SKM-1 treated with dmso at 0.1 percent for 144 hours (cell line): ENCODE measurements at regions not wholly inside any gene's neighbourhood (a gene's known extent, or its start where the extent isn't known, plus 50 kb on each side); places are given as distances from the start of the nearest gene placed in this dataset.
"Not testable (repeated sequence)": the region's sequence is repeated elsewhere in the genome, so short reads cannot be mapped to it uniquely, and the experiment has no call there.

ENCODE experiments used
- DNase-seq: peaks from one replicate; lab custom pipeline; 2025; ENCODE audit not compliant: unreplicated experiment; lab: John Stamatoyannopoulos, UW

DNA sequence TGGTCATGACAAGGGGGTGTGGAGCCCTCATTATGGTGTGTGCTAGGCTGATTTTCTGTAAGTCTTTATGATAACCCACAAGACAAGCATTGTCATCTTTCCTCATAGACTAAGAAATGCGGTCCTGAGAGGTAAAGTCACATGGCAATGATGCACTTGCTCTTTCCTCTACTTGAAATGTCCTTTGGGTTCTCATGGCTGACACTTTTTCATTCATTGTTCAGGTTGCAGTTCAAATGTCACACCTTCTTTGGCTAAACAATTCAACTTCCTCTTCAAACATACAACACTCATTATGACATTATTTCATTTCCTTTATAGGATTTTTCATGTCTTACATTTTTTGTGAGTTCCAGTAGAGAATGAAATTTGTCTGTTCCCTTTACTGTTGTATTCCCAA, 323.6 kb upstream of the PRR16 start:
- DNase-seq, result no peak

GRCh38 chr5:120141076-120141475, 323.0 kb upstream of the PRR16 start:
- DNase-seq, result no peak

GRCh38 chr5:120146787-120147186, 317.3 kb upstream of the PRR16 start:
- no peak for DNase-seq

DNA sequence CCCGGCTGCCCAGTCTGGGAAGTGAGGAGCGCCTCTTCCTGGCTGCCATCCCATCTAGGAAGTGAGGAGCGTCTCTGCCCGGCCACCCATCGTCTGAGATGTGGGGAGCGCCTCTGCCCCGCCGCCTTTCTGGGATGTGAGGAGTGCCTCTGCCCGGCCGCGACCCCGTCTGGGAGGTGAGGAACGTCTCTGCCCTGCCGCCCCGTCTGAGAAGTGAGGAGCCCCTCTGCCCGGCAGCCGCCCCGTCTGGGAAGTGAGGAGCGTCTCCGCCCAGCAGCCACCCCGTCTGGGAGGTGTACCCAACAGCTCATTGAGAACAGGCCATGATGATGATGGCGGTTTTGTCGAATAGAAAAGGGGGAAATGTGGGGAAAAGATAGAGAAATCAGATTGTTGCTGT, 316.2 kb upstream of the PRR16 start:
- not testable (repeated sequence) for DNase-seq

GRCh38 chr5:120150770-120151169, 313.3 kb upstream of the PRR16 start:
- no peak for DNase-seq

DNA sequence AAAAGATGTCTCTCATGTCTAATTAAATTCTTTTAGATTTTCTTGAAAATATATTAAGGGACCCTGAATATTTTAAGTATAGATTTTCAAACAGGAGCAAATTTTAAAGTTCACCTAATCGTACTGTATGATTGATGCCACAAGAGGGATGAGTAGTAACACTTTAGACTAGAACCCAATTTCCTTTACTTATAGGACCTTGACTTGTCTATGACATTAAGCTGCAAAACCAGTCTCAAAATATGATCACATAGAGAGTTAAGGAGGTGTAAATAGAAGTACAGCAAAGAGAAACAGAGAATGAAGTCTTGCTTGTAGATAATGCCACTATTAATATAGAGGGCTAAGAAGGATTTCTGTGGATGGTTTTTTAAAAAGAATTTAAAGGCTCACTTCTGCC, 312.9 kb upstream of the PRR16 start:
- no peak for DNase-seq

- no peak for DNase-seq
Measured at GRCh38 chr5:120151825-120152224, 312.3 kb upstream of the PRR16 start.

DNA sequence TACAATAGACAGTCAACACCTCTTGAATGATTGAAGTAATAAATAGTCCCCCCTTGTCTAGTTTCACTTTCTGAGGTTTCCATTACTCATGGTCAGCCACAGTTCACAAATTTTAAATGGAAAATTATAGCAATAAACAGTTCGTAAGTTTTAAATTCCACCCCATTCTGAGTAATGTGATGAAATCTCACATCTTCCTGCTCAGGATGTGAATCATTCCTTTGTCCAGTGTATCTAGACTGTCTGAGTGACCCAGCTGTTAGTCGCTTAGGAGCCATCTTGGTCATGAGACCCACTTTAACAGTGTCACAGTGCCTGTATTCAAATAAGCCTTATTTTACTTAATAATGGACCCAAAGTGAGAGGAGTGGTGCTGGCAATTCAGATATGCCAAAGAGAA, 311.6 kb upstream of the PRR16 start:
- no peak for DNase-seq

DNA sequence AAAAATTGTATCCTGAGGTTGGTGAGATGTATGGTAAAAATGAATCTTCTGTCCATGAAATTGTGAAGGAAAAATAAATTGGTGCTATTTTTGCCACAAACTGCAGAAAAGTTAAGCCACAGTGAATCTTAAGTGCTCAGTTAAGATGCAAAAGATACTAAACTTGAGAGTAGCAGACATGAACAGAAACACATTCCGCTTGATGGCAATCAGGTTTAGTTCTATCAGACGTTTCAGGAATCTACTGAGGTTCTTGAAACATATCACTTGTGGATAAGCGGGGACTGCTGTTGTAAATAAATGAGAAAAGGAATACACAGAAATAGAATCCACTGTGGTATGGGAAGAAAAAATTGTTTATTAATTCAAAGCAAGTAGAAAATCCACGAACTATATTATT, 311.2 kb upstream of the PRR16 start:
- DNase-seq, result no peak

GRCh38 chr5:120153551-120153950, 310.5 kb upstream of the PRR16 start:
- no peak for DNase-seq

GRCh38 chr5:120155873-120156272, 308.2 kb upstream of the PRR16 start:
- DNase-seq, result no peak

DNA sequence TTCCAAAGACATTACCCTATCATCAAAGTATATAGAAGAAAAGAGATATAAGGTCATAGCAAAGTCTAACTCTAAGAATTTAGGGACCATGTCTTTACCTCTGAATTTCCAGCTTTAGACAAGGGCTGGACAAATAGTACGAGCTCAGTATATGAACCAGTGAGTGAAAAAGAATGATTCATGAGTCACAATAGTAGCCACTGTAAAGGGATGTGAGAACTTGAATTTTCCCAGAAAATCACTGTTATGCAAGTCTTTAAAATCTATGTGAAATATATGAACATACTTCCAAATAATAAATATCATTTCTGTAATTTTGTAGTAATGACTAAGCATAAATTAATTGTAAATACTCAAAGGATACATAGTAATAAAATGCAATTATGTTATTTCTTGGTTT, 305.9 kb upstream of the PRR16 start:
- DNase-seq, result no peak

GRCh38 chr5:120159155-120159554, 304.9 kb upstream of the PRR16 start:
- DNase-seq, result no peak

- DNase-seq, result no peak
Measured at GRCh38 chr5:120160124-120160895, 303.8 kb upstream of the PRR16 start.

DNA sequence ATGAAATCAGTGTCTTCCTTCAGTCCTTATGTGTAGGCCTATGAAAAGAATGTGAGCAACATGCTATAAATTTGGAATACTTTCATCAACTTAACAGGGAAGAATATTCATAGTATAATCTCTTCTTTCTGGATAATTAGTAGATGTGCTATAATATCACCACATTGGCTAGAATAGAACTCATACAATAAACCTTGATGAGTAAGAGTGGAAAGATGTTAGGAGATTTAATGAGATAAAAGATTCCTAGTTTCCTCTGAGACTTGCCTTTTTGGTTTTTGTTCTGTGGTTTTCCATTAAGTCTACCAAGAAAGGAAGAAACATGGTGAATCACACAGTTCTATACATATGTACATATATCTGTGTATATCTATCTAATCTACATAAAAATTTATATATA, 301.8 kb upstream of the PRR16 start:
- no peak for DNase-seq

GRCh38 chr5:120164037-120164436, 300.1 kb upstream of the PRR16 start:
- no peak for DNase-seq

DNA sequence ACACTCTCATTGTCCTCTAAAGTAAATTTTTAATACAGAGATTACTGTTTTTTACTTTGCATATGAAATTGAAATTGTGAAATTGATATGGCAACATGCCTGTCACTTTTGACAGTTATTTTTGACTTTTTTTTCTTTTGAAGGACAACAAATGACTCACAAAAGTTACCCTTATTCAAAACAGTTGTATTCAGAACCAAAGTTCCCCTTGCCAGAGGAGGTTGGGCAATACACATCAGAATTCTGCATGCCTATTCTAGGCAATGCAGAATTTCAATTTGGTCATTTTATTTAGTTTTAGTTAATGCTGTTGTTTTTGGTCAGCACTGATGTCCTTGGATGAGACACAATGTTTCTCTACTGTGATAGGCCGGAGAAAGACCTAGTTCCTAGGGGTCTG, 299.1 kb upstream of the PRR16 start:
- no peak for DNase-seq

GRCh38 chr5:120173125-120173524, 291.0 kb upstream of the PRR16 start:
- DNase-seq, result no peak

GRCh38 chr5:120174089-120174488, 290.0 kb upstream of the PRR16 start:
- no peak for DNase-seq

DNA sequence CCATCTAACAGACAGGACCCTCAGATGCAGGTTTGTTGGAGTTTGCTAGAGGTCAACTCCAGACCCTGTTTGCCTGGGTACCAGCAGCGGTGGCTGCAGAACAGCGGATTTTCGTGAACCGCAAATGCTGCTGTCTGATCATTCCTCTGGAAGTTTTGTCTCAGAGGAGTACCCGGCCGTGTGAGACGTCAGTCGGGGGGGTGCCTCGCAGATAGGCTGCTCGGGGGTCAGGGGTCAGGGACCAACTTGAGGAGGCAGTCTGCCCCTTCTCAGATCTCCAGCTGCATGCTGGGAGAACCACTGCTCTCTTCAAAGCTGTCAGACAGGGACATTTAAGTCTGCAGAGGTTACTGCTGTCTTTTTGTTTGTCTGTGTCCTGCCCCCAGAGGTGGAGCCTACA, 282.9 kb upstream of the PRR16 start:
- DNase-seq, result not testable (repeated sequence)

DNA sequence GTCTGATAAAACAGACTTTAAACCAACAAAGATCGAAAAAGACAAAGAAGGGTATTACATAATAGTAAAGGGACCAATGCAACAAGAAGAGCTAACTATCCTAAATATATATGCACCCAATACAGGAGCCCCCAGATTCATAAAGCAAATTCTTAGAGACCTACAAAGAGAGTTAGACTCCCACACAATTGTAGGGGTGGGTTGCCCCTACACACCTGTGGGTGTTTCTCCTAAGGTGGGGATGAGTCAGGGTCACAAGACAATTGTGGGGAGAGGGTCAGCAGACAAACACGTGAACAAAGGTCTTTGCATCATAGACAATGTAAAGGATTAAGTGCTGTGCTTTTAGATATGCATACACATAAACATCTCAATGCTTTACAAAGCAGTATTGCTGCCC, 269.4 kb upstream of the PRR16 start:
- not testable (repeated sequence) for DNase-seq

- no peak for DNase-seq
Measured at GRCh38 chr5:120199559-120199958, 264.5 kb upstream of the PRR16 start.

DNA sequence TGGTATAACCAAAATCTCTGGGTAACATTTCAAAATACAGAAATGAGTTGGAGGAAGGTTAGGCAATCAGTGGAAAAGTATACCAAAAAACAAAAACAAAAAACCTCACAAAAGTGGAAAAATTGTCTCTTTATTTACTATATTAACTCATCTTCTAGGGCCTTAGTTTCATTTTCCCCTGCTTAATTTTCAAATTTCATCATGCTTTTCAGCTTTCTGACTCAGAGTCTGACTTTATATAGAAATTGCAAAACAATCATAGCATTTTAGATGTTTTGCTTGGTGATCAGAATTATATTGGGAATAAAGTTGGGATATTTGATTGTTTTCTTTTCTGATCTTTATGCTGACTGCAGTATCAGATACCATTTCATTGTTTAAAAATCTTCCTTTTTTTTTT, 257.0 kb upstream of the PRR16 start:
- DNase-seq, result no peak
